C1 segment of cervical spinal cord (tissue), 14 donors: ENCODE measurements at regions not wholly inside any gene's neighbourhood (a gene's known extent, or its start where the extent isn't known, plus 50 kb on each side); places are given as distances from the start of the nearest gene placed in this dataset.

Experiments used
- DNase-seq, 14 donors: peaks; one replicate each; lab custom pipeline; 2025; lab: John Stamatoyannopoulos, UW

GRCh38 chr4:35614120-35614519, 630.2 kb downstream of the ARAP2 start:
- DNase-seq: no peak

GRCh38 chr4:35639929-35640328, 604.4 kb downstream of the ARAP2 start:
- no peak for DNase-seq

GRCh38 chr4:35643661-35644060, 600.7 kb downstream of the ARAP2 start:
- no peak for DNase-seq

GRCh38 chr4:35644591-35644990, 599.7 kb downstream of the ARAP2 start:
- DNase-seq: no peak

- DNase-seq: no peak
These were observed 595.3 kb downstream of the ARAP2 start for GRCh38 chr4:35649011-35649410.

- no peak for DNase-seq
These were observed 594.5 kb downstream of the ARAP2 start for GRCh38 chr4:35649778-35650177.

- DNase-seq: no peak
These were observed 592.1 kb downstream of the ARAP2 start for GRCh38 chr4:35652197-35652596.

- DNase-seq: no peak
These were observed 590.9 kb downstream of the ARAP2 start for GRCh38 chr4:35653451-35653850.

- no peak for DNase-seq
These were observed 571.2 kb downstream of the ARAP2 start for GRCh38 chr4:35673137-35673536.

- DNase-seq: no peak
These were observed 559.6 kb downstream of the ARAP2 start for GRCh38 chr4:35684755-35685154.

GRCh38 chr4:35689870-35690269, 554.4 kb downstream of the ARAP2 start:
- DNase-seq: no peak

- no peak for DNase-seq
These were observed 554.0 kb downstream of the ARAP2 start for GRCh38 chr4:35690271-35690670.

- no peak for DNase-seq
These were observed 549.3 kb downstream of the ARAP2 start for GRCh38 chr4:35695003-35695402.

GRCh38 chr4:35695421-35695820, 548.9 kb downstream of the ARAP2 start:
- DNase-seq: no peak

GRCh38 chr4:35697210-35697736, 547.0 kb downstream of the ARAP2 start:
- DNase-seq: no peak

GRCh38 chr4:35700663-35701062, 543.7 kb downstream of the ARAP2 start:
- DNase-seq: no peak

- no peak for DNase-seq
These were observed 535.2 kb downstream of the ARAP2 start for GRCh38 chr4:35709080-35709479.

GRCh38 chr4:35710343-35710742, 534.0 kb downstream of the ARAP2 start:
- no peak for DNase-seq

GRCh38 chr4:35711127-35711526, 533.2 kb downstream of the ARAP2 start:
- no peak for DNase-seq

- no peak for DNase-seq
These were observed 520.3 kb downstream of the ARAP2 start for GRCh38 chr4:35723973-35724372.

GRCh38 chr4:35725131-35725530, 519.2 kb downstream of the ARAP2 start:
- DNase-seq: no peak

GRCh38 chr4:35730414-35730813, 513.9 kb downstream of the ARAP2 start:
- no peak for DNase-seq

- DNase-seq: no peak
These were observed 509.8 kb downstream of the ARAP2 start for GRCh38 chr4:35734381-35735098.

GRCh38 chr4:35739308-35739707, 505.0 kb downstream of the ARAP2 start:
- DNase-seq: no peak
